Chondrocyte (in vitro differentiated cells): ENCODE measurements at regions not wholly inside any gene's neighbourhood (a gene's known extent, or its start where the extent isn't known, plus 50 kb on each side); places are given as distances from the start of the nearest gene placed in this dataset.

ENCODE experiments used
- DNase-seq: peaks from one replicate; pipeline ENCODE4 v3.0.0; 2021; ENCODE audit warnings: mixed read lengths, low spot score
- H3K27ac Mint-ChIP-seq: one replicate; pipeline ENCODE4 v1.8.0; 2021; ENCODE audit warnings: mild to moderate bottlenecking, moderate library complexity, mixed read lengths; ENCODE audit not compliant: unreplicated experiment
- H3K27me3 Mint-ChIP-seq: 2 replicates; pipeline ENCODE4 v1.8.0; 2021; ENCODE audit warnings: low read depth, mixed read lengths
- H3K36me3 Mint-ChIP-seq: 2 replicates; pipeline ENCODE4 v1.8.0; 2021; ENCODE audit warnings: low read depth, mixed read lengths
- H3K4me1 Mint-ChIP-seq: 2 replicates; pipeline ENCODE4 v1.8.0; 2021; ENCODE audit warnings: low read depth, mild to moderate bottlenecking, mixed read lengths
- H3K4me3 Mint-ChIP-seq: one replicate; pipeline ENCODE4 v1.8.0; 2021; ENCODE audit warnings: mild to moderate bottlenecking, moderate library complexity, mixed read lengths; ENCODE audit not compliant: unreplicated experiment
- H3K9me3 Mint-ChIP-seq: 2 replicates; pipeline ENCODE4 v1.8.0; 2021; ENCODE audit warnings: low read depth, mixed read lengths
- CTCF ChIP-seq: fragments of 200-600 bp; sonication (generic); IDR thresholded peaks from 2 replicates; pipeline ENCODE4 v1.5.0; 2021; ENCODE audit warnings: antibody characterized with exemption, mild to moderate bottlenecking, moderate library complexity

GRCh38 chr15:70488941-70489848, 274.2 kb downstream of the UACA start:
- TF ChIP-seq CTCF, result no peak
- H3K27me3 Mint-ChIP-seq, result peaks cover 16% of the 10 kb centered on the region
- H3K4me3 Mint-ChIP-seq, result no peak overlapping the region
- no peaks in the 10 kb centered on the region for H3K9me3 Mint-ChIP-seq
- peak; percentile 55 for DNase-seq
- peaks cover 38% of the 10 kb centered on the region for H3K4me1 Mint-ChIP-seq
- no peaks in the 10 kb centered on the region for H3K36me3 Mint-ChIP-seq
- H3K27ac Mint-ChIP-seq, result no peak overlapping the region

GRCh38 chr15:70488002-70488605, 275.3 kb downstream of the UACA start:
- no peak for DNase-seq
- Mint-ChIP-seq H3K4me3 (no peak overlapping the region), H3K9me3 (no peaks in the 10 kb centered on the region), H3K27me3 (peaks cover 26% of the 10 kb centered on the region), H3K4me1 (peaks cover 27% of the 10 kb centered on the region), H3K36me3 (no peaks in the 10 kb centered on the region), H3K27ac (no peak overlapping the region)
- peak; percentile 95 for TF ChIP-seq CTCF

- H3K27me3 Mint-ChIP-seq, result peaks cover 31% of the 10 kb centered on the region
- H3K4me3 Mint-ChIP-seq, result no peak overlapping the region
- TF ChIP-seq CTCF, result no peak
- DNase-seq, result no peak
- no peak overlapping the region for H3K27ac Mint-ChIP-seq
- peaks cover 4% of the 10 kb centered on the region for H3K36me3 Mint-ChIP-seq
- H3K9me3 Mint-ChIP-seq, result no peaks in the 10 kb centered on the region
- peaks cover 19% of the 10 kb centered on the region for H3K4me1 Mint-ChIP-seq
Observed at GRCh38 chr15:70487387-70487740, 276.0 kb downstream of the UACA start.

- DNase-seq, result no peak
Observed at GRCh38 chr15:70486451-70487386, 276.6 kb downstream of the UACA start.

More at GRCh38 chr15:70486451-70487386, 276.6 kb downstream of the UACA start:
- no peak for TF ChIP-seq CTCF
- Mint-ChIP-seq H3K36me3 (peaks cover 7% of the 10 kb centered on the region), H3K4me3 (no peak overlapping the region), H3K4me1 (peaks cover 13% of the 10 kb centered on the region), H3K27me3 (peaks cover 34% of the 10 kb centered on the region), H3K27ac (peak overlapping the region; percentile 62), H3K9me3 (no peaks in the 10 kb centered on the region)
